ENCODE measurements at regions not wholly inside any gene's neighbourhood (a gene's known extent, or its start where the extent isn't known, plus 50 kb on each side); places are given as distances from the start of the nearest gene placed in this dataset.

DNA sequence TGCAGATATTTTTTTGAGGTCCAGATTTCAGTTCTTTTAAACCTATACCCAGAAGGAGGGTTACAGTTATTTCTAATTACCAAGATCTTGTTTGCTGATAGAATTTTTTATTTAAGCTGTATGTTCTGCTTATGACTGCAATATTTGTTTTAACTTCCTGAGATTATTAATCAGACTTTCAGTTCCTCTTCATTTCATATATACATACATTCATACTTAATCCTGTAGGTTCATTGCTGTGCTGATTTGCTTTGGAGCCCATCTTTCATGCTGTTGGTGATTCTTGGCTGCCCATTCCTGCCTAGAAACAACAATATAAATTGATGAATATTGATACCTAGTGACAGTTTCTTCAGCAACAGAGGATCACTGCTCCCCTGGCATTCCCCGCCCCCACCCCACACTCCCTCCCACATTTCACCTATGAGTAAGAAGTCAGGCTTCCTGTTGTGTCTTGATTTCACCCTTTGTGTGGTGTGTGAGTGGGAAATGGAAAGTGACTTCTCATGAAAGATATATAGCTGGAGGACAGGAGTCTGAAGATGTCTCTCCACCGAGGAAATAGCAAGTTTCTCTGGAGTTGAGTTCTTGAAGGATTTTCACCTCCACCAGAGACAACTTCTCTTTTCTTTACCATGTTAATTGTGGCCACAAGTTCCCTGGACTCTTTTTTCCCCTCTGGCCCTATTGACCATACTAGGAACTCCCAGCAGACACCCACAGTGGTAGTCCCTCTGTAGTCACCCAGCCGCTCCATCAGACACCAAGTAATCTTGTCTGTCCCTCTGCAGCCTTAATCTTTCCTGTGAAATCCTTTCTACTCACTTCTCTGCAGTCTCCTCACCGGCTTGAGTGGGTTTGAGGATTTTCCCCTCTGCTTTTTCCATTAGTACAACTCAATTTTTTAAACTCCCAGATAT lies 118.4 kb downstream of the ASB9 start:
- no peak for DNase-seq (ENCODE audit: low read depth, low spot score)
- no peak overlapping the region for H3K4me3 ChIP-seq (ENCODE audit: low read depth, low read length)
- TF ChIP-seq, protein P1, sequence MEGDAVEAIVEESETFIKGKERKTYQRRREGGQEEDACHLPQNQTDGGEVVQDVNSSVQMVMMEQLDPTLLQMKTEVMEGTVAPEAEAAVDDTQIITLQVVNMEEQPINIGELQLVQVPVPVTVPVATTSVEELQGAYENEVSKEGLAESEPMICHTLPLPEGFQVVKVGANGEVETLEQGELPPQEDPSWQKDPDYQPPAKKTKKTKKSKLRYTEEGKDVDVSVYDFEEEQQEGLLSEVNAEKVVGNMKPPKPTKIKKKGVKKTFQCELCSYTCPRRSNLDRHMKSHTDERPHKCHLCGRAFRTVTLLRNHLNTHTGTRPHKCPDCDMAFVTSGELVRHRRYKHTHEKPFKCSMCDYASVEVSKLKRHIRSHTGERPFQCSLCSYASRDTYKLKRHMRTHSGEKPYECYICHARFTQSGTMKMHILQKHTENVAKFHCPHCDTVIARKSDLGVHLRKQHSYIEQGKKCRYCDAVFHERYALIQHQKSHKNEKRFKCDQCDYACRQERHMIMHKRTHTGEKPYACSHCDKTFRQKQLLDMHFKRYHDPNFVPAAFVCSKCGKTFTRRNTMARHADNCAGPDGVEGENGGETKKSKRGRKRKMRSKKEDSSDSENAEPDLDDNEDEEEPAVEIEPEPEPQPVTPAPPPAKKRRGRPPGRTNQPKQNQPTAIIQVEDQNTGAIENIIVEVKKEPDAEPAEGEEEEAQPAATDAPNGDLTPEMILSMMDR (IDR thresholded peaks at IDR 0.05; ENCODE audit: insufficient read depth, low read length, missing control alignments) = no peak
- ChIA-PET POLR2A (no interaction called here), CTCF (no interaction called here)

DNA sequence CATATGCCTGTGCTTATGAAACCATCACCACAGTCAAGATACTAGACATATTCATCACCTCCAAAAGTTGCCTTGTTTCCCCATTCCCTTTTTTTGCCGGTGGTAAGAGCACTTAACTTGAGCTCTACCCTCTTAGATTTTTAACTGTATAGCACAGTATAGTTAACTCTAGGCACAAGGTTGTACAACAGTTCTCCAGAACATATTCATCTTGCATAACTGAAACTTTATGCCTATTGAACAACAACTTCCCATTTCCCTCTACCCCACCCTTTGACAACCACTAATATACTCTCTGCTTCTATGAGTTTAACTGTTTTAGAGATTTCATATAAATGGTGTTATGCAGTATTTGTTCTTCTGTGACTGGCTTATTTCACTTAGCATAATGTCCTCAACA lies 119.3 kb downstream of the ASB9 start:
- ChIA-PET POLR2A (no interaction called here), CTCF (no interaction called here)
- TF ChIP-seq, protein P1 (IDR thresholded peaks at IDR 0.05; ENCODE audit: insufficient read depth, low read length, missing control alignments) = no peak
- H3K4me3 ChIP-seq (ENCODE audit: low read depth, low read length) = no peak overlapping the region
- DNase-seq (ENCODE audit: low read depth, low spot score) = no peak

DNA sequence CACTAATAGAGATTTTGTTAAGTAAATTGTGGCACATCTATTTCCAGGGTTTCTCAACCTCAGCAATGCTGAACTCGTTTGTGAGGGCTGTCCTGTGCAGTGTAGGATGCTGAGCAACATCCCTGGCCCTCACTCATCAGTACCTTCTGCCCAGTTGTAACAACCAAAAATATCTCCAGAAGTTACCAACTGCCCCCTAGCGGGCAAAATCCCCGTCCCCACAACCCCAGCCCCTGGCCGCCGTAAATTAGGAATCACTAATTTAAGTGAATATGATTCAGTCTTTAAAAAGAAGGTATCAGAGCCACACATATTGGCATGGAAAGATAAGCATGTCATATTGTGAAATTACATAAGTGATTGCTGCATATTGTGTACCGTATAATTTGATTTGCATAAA lies 123.4 kb downstream of the ASB9 start:
- ChIA-PET POLR2A (no interaction called here), CTCF (interaction anchor here (1.0 to 3.5 kb wide), 3 partner anchors 16 to 1050 kb away, joined by 3 to 17 read pairs (median 3); no protein-coding TSS in a partner anchor)
- TF ChIP-seq, protein P1 (IDR thresholded peaks at IDR 0.05; ENCODE audit: insufficient read depth, low read length, missing control alignments) = peak; percentile 2
- DNase-seq (ENCODE audit: low read depth, low spot score) = no peak
- no peak overlapping the region for H3K4me3 ChIP-seq (ENCODE audit: low read depth, low read length)

DNA sequence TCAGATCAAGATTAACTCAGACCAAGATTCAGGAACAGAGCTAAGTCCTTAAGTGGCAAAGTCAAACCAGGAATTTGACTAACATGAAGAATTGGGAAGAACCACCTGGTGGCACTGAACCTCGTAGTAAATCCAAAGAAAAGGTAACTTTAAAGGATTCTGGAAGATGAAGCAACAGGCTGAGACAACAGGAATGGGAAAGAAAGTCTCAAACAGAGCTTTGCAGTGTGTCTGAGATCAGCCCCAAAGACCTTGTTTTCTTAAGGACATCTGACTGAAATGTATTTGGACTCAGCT lies 126.1 kb downstream of the ASB9 start:
- ChIA-PET CTCF (interaction anchor here (0.7 to 3.5 kb wide), 12 partner anchors 13 to 1102 kb away, joined by 3 to 17 read pairs (median 3); no protein-coding TSS in a partner anchor), POLR2A (no interaction called here)
- no peak overlapping the region for H3K4me3 ChIP-seq (ENCODE audit: low read depth, low read length)
- TF ChIP-seq, protein P1 (IDR thresholded peaks at IDR 0.05; ENCODE audit: insufficient read depth, low read length, missing control alignments) = no peak
- DNase-seq (ENCODE audit: low read depth, low spot score) = no peak

DNA sequence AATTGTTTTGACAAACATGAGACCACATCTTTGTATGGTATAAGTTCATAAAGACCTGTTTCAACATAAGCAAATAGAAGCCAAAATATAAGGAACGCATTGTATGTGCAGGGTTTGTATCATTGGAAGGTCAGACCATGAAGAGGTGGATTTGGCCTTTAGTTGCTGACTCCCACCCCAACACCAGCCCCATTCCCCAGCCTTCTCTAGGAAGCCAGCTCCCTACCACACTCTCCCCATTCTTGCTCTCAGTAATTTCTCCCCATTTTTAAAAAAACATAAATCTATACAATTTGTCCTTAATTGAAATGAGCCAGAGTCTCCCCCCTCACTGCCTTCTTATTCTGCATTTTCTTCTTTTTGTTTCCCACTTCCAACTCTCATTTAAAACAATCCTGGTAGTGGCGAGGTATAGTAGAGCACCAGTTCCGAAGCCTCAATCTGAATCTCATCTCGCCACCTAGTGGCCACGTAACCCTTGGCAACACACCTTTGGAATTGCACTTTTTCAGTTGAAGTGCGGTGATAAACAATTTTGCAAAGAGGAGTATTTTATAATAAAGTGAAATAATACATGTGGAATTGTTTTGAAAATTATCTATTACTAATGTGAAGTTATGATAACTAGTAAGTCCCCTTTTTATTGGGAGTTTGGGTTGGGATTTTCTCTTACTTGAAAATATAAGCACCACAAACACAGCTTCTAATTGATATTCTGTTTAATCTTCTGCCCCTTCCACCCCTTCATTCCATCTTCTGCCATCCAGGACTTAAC lies 126.6 kb downstream of the ASB9 start:
- POLR2A ChIA-PET = no interaction called here
- CTCF ChIA-PET = interaction anchor here (0.7 to 3.5 kb wide), 14 partner anchors 13 to 1102 kb away, joined by 3 to 17 read pairs (median 3); no protein-coding TSS in a partner anchor
- no peak overlapping the region for H3K4me3 ChIP-seq (ENCODE audit: low read depth, low read length)
- TF ChIP-seq, protein P1 (IDR thresholded peaks at IDR 0.05; ENCODE audit: insufficient read depth, low read length, missing control alignments) = peak; percentile 60
- DNase-seq (ENCODE audit: low read depth, low spot score) = no peak
